Epithelial cell of esophagus (primary cell): ENCODE measurements at regions not wholly inside any gene's neighbourhood (a gene's known extent, or its start where the extent isn't known, plus 50 kb on each side); places are given as distances from the start of the nearest gene placed in this dataset.
A peak's percentile ranks its signal among the peaks of the same experiment; 100 is the strongest.
"Not testable (repeated sequence)": the region's sequence is repeated elsewhere in the genome, so short reads cannot be mapped to it uniquely, and the experiment has no call there.

ENCODE experiments used
- DNase-seq: peaks from one replicate; pipeline ENCODE4 v3.0.0; 2010; ENCODE audit warnings: low read depth
- H3K4me3 ChIP-seq: 2 replicates; pipeline ENCODE4 v1.5.1; 2011; ENCODE audit warnings: mild to moderate bottlenecking, low read length, control low read depth
- TF ChIP-seq, protein P1 (sequence below): IDR thresholded peaks from 2 replicates; pipeline ENCODE4 v1.5.1; 2011; ENCODE audit warnings: low read depth, mild to moderate bottlenecking, low read length, control low read depth, inconsistent platforms; ENCODE audit not compliant: insufficient read depth; ENCODE audit errors: missing control alignments

- TF ChIP-seq, protein P1, sequence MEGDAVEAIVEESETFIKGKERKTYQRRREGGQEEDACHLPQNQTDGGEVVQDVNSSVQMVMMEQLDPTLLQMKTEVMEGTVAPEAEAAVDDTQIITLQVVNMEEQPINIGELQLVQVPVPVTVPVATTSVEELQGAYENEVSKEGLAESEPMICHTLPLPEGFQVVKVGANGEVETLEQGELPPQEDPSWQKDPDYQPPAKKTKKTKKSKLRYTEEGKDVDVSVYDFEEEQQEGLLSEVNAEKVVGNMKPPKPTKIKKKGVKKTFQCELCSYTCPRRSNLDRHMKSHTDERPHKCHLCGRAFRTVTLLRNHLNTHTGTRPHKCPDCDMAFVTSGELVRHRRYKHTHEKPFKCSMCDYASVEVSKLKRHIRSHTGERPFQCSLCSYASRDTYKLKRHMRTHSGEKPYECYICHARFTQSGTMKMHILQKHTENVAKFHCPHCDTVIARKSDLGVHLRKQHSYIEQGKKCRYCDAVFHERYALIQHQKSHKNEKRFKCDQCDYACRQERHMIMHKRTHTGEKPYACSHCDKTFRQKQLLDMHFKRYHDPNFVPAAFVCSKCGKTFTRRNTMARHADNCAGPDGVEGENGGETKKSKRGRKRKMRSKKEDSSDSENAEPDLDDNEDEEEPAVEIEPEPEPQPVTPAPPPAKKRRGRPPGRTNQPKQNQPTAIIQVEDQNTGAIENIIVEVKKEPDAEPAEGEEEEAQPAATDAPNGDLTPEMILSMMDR, result no peak
- no peak for DNase-seq
- no peak overlapping the region for H3K4me3 ChIP-seq
These were observed 94.7 kb upstream of the CCDC71L start for GRCh38 chr7:106755641-106756040.

DNA sequence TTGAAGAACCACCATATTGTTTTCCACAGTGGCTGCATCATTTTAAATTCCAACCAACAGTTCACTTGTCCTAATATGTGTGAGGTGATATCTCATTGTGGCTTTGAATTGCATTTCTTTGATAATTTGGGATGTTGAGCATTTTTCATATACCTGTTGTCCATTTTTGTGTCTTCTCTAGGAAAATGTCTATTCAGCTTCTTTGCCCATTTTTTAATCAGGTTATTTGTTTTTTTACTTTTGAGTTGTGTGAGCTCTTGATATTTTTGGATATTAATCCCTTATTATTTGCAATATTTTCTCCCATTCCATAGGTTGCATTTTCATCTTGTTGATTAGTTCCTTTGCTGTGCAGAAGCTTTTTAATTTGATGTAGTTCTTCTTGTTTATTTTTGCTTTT, 95.1 kb upstream of the CCDC71L start:
- DNase-seq, result no peak
- TF ChIP-seq, protein P1, result no peak
- H3K4me3 ChIP-seq, result no peak overlapping the region

GRCh38 chr7:106756884-106757283, 95.9 kb upstream of the CCDC71L start:
- DNase-seq, result no peak
- H3K4me3 ChIP-seq, result no peak overlapping the region
- TF ChIP-seq, protein P1, result no peak

- peak; percentile 38 for DNase-seq
- no peak overlapping the region for H3K4me3 ChIP-seq
- TF ChIP-seq, protein P1, result no peak
These were observed 96.9 kb upstream of the CCDC71L start for GRCh38 chr7:106757846-106758245.

- not testable (repeated sequence) for H3K4me3 ChIP-seq, DNase-seq
These were observed 101.9 kb upstream of the CCDC71L start for GRCh38 chr7:106762845-106763244.

DNA sequence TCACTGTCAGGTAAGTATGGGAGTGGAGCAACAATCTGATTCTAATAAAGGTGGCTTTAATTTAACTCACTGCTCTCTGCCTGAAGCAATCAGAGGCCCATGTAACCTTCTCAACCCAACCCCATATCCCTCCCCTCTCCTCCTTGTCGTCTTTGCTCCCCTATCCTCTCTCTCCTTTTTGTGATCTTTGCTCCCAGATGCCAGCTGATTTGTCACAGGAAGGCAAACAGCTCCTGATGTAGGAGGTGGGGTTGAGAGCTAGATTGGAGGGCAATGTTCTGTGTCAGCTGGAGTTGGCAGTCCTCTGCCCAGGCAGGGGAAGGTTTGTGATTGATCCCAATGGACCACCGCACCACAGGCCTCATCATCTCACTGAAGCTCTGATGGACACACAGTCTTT, 101.4 kb upstream of the PIK3CG start:
- no peak for DNase-seq
- TF ChIP-seq, protein P1, result no peak
- H3K4me3 ChIP-seq, result no peak overlapping the region

DNA sequence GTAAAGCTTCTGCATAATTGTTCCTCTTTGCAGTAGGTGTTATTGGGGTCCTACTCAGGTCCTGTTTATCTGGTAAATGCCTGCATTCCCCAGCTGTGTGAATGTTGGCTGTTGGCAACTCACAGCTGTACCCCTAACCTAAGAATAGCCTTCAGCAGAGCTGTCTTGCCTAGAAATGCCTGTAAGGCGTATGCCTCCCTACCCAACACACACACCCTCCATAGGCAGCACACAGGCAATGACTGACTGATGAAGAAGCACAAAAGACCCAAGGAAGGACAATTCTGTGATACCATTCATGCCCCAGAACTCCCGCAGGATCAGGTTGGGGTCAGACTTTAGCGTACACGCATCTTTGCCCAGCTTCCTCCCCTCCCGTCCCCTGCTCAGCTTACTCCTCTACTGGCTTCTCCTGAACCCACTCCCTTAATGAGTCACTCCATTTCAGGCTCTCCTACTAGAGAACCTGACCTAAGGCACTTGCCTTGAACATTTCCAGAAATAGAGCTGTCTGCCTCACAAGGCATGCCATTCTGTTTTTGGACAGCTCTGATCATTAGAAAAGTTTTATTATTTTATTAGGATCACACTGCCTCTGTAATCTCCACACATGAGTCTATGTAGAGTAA, 99.2 kb upstream of the PIK3CG start:
- DNase-seq, result peak; percentile 17
- TF ChIP-seq, protein P1, result no peak
- H3K4me3 ChIP-seq, result no peak overlapping the region

- H3K4me3 ChIP-seq, result no peak overlapping the region
- TF ChIP-seq, protein P1, result no peak
- DNase-seq, result no peak
These were observed 98.5 kb upstream of the PIK3CG start for GRCh38 chr7:106766551-106766950.
